Chondrocyte (in vitro differentiated cells): ENCODE measurements at regions not wholly inside any gene's neighbourhood (a gene's known extent, or its start where the extent isn't known, plus 50 kb on each side); places are given as distances from the start of the nearest gene placed in this dataset.

Experiments
- DNase-seq: peaks from one replicate; pipeline ENCODE4 v3.0.0; 2021; ENCODE audit warnings: mixed read lengths, low spot score
- H3K27ac Mint-ChIP-seq: one replicate; pipeline ENCODE4 v1.8.0; 2021; ENCODE audit warnings: mild to moderate bottlenecking, moderate library complexity, mixed read lengths; ENCODE audit not compliant: unreplicated experiment
- H3K27me3 Mint-ChIP-seq: 2 replicates; pipeline ENCODE4 v1.8.0; 2021; ENCODE audit warnings: low read depth, mixed read lengths
- H3K36me3 Mint-ChIP-seq: 2 replicates; pipeline ENCODE4 v1.8.0; 2021; ENCODE audit warnings: low read depth, mixed read lengths
- H3K4me1 Mint-ChIP-seq: 2 replicates; pipeline ENCODE4 v1.8.0; 2021; ENCODE audit warnings: low read depth, mild to moderate bottlenecking, mixed read lengths
- H3K4me3 Mint-ChIP-seq: one replicate; pipeline ENCODE4 v1.8.0; 2021; ENCODE audit warnings: mild to moderate bottlenecking, moderate library complexity, mixed read lengths; ENCODE audit not compliant: unreplicated experiment
- H3K9me3 Mint-ChIP-seq: 2 replicates; pipeline ENCODE4 v1.8.0; 2021; ENCODE audit warnings: low read depth, mixed read lengths
- CTCF ChIP-seq: fragments of 200-600 bp; sonication (generic); IDR thresholded peaks from 2 replicates; pipeline ENCODE4 v1.5.0; 2021; ENCODE audit warnings: antibody characterized with exemption, mild to moderate bottlenecking, moderate library complexity

- DNase-seq = no peak
- Mint-ChIP-seq H3K4me1 (no peaks in the 10 kb centered on the region), H3K9me3 (peaks cover 7% of the 10 kb centered on the region), H3K4me3 (no peak overlapping the region), H3K36me3 (no peaks in the 10 kb centered on the region), H3K27ac (no peak overlapping the region), H3K27me3 (peaks cover 2% of the 10 kb centered on the region)
- TF ChIP-seq CTCF = no peak
Measured at GRCh38 chr3:82508-82907, 114.1 kb upstream of the CHL1 start.

GRCh38 chr3:83096-83495 lies 113.5 kb upstream of the CHL1 start:
- H3K27ac Mint-ChIP-seq = no peak overlapping the region
- H3K36me3 Mint-ChIP-seq = no peaks in the 10 kb centered on the region
- no peaks in the 10 kb centered on the region for H3K4me1 Mint-ChIP-seq
- peaks cover 2% of the 10 kb centered on the region for H3K27me3 Mint-ChIP-seq
- no peak for DNase-seq
- H3K4me3 Mint-ChIP-seq = no peak overlapping the region
- peaks cover 7% of the 10 kb centered on the region for H3K9me3 Mint-ChIP-seq
- TF ChIP-seq CTCF = no peak

- Mint-ChIP-seq H3K27me3 (peaks cover 4% of the 10 kb centered on the region), H3K36me3 (no peaks in the 10 kb centered on the region)
- no peak for TF ChIP-seq CTCF
Measured at GRCh38 chr3:85180-85579, 111.4 kb upstream of the CHL1 start.

GRCh38 chr3:88267-88666 lies 108.3 kb upstream of the CHL1 start:
- H3K4me3 Mint-ChIP-seq = no peak overlapping the region
- H3K4me1 Mint-ChIP-seq = no peaks in the 10 kb centered on the region
- no peaks in the 10 kb centered on the region for H3K36me3 Mint-ChIP-seq
- H3K27ac Mint-ChIP-seq = no peak overlapping the region
- TF ChIP-seq CTCF = no peak
- H3K9me3 Mint-ChIP-seq = peaks cover 2% of the 10 kb centered on the region
- H3K27me3 Mint-ChIP-seq = peaks cover 4% of the 10 kb centered on the region
- DNase-seq = no peak

More at GRCh38 chr3:85180-85579, 111.4 kb upstream of the CHL1 start:
- H3K9me3 Mint-ChIP-seq = peaks cover 7% of the 10 kb centered on the region
- DNase-seq = no peak
- no peak overlapping the region for H3K27ac Mint-ChIP-seq
- H3K4me3 Mint-ChIP-seq = no peak overlapping the region
- no peaks in the 10 kb centered on the region for H3K4me1 Mint-ChIP-seq

GRCh38 chr3:93746-94145 lies 102.8 kb upstream of the CHL1 start:
- H3K27ac Mint-ChIP-seq = no peak overlapping the region
- peaks cover 8% of the 10 kb centered on the region for H3K9me3 Mint-ChIP-seq
- no peak overlapping the region for H3K4me3 Mint-ChIP-seq
- H3K4me1 Mint-ChIP-seq = no peaks in the 10 kb centered on the region
- DNase-seq = no peak
- H3K36me3 Mint-ChIP-seq = no peaks in the 10 kb centered on the region
- no peak for TF ChIP-seq CTCF
- peaks cover 1% of the 10 kb centered on the region for H3K27me3 Mint-ChIP-seq
